ENCODE measurements at regions not wholly inside any gene's neighbourhood (a gene's known extent, or its start where the extent isn't known, plus 50 kb on each side); places are given as distances from the start of the nearest gene placed in this dataset.

DNA sequence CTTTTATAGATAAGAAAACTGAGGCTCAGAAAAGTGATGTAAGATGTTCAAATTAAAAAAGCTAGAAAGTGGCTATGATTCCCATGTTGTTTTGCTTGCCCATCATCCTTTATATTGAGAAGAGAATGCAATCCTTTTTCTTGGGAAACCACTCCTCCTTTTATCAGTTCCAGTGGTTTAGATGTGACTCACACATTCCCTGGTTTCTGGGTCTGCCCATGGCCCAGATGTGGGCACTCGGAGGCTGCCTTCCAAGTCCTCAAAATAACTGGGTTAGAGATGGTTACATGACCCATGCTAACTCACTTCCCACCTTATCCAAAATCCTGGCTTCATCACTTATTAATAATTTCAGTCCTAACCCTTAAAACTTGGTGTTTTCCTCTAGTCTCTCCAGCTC, 550.0 kb downstream of the MDFIC start:
- DNase-seq (ENCODE audit: low read depth) = no peak

DNA sequence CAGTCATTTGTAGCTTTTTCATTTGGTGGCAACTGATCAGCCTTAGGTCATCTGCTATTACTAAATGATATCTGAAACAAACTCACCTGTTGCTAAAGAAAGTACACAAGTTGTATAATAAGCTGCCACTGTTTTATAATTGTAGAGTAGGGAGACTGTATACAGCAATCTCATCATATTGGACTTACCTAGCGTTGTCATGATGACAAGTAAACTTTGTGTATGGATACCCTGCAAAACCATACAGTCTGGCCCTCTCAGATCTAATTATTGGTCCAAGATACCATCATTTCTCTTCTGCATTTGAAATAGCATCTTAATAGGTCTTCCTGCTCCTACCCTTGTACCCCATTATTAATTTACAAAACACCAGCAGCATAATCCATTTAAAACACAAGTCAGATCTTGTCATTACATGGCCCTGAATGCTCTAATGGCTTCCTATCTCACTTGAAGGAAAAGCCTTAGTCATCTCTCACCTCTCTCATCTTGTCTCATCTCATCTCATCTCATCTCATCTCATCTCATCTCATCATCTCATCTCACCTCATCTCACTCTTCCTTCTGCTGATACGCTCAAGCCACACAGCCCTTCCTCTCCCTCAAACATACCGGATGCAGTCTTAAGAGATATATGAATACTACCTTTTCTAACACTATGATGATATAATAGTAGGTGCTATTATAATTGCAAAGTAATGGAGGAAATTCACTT, 540.6 kb downstream of the MDFIC start:
- no peak for DNase-seq (ENCODE audit: low read depth)

DNA sequence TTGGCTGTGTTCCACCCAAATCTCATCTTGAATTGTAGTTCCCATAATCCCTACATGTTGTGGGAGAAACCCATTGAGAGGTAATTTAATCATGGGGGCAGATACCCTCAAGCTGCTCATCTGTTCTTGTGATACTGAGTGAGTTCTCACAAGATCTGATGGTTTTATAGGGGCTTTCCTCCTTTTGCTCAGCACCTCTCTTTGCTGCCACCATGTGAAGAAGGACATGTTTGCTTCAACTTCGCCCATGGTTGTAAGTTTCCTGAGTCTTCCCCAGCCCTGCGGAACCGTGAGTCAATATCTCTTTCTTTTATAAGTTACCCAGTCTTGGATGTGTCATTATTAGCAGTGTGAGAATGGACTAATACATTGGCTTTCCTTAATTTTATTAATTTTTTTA, 527.8 kb downstream of the MDFIC start:
- no peak for DNase-seq (ENCODE audit: low read depth)

DNA sequence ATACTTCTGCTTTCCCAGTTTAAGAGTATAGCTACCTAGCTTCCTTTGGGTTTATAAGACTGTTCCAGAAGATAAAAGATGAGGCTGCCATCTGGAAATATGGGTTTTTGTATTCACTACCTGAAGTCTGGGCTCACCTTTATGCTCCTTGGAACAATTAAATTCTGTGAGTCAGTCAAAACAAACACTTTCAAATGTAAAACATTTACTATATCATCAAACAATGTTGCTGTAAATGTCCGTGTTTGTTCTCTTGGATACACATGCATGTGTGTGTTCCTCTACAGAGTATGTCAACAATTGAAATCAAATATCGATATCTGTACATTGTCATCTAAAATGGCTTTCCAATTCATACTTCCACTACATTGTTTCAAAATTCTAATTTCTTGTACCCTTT, 525.6 kb downstream of the MDFIC start:
- no peak for DNase-seq (ENCODE audit: low read depth)

DNA sequence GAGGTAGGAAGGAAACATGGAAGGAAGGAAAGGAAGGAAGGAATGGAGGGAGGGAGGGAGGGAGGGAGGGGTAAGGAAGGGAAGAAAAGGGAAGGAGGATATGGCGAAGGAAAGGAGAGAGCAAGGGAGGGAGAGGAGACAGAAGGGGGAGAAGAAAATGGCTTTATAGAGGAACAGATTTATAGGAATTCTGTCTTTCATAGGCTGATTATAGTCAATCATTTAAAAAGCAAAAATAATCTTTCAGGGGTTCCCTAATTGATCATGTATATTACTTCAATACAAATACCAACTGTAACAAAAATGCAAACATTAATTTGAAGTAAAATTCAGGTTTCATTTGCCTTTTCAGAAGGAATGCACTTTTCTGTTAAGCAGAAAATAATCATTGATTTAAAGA, 519.1 kb downstream of the MDFIC start:
- no peak for DNase-seq (ENCODE audit: low read depth)

DNA sequence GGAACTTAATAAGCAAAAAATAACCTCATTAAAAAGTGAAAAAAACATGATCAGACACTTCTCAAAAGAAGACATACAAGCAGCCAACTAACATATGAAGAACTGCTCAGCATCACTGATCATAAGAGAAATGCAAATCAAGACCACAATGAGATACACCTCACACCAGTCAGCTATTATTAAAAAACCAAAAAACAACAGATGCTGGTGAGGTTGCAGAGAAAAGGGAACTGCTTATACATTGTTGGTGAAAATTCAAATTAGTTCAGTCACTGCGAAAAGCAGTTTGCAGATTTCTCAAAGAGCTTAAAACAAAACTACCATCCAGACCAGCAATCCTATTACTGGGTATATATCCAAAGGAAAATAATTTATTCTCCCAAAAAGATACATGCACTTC, 513.3 kb downstream of the MDFIC start:
- no peak for DNase-seq (ENCODE audit: low read depth)

DNA sequence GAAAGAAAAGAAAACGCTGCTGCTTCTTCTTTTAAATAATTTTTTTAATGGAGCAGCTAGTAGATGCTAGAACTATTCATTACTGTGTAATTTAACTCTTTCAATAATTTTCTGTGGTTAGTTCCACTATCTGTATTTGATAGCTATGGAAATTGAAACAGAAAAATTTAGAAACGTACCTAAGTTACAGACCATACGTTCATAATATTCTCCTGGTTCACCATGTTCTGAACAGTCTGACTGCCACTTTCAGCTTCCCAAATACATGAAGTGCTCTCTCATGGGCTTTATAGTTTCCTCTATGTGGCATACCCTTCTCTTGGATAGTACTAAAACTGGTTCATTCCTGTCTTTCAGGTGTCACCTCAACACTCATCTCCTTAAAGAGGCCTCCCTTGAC, 508.0 kb downstream of the MDFIC start:
- DNase-seq (ENCODE audit: low read depth) = no peak

DNA sequence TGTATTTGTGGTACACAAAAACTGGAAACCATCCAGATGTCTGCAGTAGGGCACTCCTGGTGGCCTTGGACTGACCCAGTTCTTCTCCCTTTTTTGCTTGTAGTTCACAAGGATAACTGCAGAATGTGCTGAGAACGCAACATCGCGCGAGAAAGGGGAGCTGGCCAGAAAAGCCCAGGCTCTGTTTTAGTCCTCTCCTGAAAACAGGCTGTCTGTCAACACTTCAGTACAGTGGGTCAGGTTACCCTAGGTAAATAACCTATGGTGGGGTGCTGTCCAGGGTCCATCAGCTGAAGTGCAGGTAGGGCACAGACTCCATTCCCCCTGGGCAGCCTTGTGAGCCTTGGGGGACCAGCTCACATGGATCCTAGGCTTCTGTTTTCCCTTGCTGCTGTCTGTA, 495.8 kb downstream of the MDFIC start:
- no peak for DNase-seq (ENCODE audit: low read depth)

DNA sequence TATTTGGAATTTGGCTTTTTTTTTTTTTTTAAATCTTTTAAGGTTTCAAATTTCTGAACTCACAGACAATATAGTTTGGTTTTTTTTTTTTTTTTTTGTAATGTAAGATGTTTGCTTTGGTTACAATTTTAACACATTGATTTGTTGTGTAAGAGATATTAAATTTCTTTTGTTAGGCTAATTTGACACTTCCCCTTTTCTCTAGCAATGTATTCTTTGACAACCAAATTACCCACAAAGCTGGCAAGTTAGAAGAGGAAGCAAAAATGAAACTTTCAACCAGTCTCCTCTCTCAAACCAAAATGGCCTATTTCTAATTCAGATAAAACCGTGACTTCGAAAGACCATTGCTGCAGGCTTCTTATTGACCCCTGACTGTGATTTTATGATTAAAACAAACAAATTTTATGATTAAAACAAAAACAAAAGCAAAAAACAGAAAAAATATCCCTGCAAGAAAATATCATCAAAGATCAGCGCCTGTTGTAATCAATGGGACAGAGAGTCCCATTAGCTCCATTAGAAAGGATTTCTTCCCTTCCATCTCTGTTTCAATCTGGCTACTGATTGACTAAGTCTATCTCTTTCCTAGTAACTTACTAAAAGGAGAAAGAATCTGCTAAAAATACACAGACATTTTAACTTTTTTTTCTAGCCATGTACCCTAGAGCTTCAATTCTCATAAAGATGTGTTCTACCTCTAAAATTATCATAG, 489.2 kb downstream of the MDFIC start:
- no peak for DNase-seq (ENCODE audit: low read depth)

DNA sequence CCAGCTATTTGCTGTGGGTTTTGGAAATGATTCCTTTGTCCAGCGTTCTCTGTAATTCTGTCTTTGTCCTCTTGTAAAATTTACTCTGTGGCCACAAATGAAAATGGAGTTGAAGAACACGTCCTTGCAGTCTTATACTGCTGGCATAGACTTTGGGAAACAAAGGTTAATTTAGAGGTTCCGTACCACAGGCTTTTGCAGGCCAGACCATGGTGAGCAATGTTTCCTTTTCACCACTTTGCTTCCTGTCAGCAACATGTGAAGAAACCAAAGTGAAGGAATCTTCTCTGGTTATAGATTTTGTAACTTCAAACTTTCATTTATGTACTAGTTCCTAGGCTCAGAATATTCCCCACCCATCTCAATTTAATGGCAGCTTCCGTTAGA, 488.5 kb downstream of the MDFIC start:
- no peak for DNase-seq (ENCODE audit: low read depth)

DNA sequence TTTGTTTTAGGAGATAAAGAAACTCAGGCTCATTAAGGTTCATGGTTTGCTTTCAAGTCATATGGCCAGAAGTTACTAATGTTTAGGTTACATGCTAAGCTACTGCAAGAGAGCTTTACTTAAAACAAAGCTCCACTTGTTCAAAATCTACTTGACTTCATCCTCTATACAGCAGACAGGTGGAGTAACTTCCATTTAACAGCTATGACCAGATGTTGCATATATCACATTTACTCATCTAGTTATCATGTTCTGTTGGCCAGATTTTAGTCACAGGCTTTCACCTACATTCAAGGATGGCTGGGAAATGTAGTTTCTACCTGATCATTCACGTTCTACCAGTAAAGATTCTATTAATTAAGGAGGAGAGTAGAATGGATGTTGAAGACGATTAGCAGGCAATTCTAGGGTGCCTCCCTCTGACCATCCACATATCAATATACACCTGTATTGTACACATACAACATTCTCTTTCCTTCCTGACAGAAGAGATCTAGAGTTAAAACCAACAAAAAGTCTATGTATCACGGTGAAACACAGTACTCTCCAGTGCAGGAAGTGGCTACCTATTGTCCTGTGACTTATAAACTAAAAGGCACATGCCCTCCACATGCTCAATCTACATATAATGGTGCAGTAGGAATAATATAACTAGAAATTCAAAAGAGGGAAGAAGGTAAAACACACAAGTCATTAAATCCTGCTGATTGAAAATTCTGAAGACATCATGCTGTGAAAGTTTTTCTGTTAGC, 488.0 kb downstream of the MDFIC start:
- no peak for DNase-seq (ENCODE audit: low read depth)

DNA sequence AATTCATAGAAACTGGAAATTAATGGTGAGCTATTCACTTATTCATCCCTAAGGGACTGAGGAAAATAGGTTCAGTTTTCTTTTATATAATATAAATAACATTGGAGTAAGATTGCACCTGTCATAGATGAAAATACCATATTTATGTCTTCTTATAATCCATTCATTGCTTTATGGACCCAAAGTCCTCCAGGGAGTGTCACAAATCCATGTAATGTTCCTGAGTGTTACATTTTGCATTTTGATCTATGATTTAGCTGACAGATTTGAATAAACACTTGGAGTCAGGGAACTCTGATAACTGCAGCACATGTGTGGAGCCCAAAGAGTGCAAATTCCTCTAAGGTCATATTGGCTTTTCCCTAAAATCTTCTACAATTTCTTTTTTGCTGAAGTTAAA, 484.3 kb downstream of the MDFIC start:
- no peak for DNase-seq (ENCODE audit: low read depth)

DNA sequence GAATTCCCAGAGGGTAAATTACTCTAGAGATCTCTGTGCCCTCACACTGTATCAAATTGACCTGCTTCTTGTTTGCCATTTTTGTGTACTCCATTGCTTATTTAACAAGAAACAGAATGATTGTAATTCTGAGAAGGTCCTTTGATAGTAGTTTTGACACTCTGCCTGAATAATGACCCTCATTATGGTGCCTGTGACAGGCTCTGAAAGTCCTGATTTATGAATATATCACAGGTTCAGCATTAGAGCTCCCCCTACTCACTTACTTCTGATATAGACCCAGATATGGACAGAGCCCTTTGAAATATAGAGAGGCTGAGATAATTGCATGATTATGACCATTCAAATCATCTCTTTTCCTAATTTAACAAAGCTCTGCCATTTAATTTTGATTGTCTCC, 465.2 kb downstream of the MDFIC start:
- DNase-seq (ENCODE audit: low read depth) = no peak

DNA sequence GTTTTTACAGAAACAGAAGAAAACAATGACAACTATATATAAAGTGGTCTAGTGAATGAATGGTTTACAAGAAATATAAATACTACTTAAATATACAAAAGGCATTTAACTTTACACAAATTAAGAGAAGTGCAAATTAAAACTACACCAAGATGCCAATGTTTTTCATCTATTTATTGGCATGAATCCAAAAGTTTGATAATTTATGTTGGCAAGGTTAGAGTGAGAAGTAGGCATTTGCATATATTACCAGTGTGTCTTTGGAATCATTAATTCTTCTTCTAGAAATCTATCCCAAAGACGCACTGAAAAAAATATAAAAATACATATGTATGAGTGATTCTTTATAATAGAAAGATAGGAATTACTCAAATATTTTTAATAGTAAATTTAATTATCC, 457.4 kb downstream of the MDFIC start:
- DNase-seq (ENCODE audit: low read depth) = no peak

DNA sequence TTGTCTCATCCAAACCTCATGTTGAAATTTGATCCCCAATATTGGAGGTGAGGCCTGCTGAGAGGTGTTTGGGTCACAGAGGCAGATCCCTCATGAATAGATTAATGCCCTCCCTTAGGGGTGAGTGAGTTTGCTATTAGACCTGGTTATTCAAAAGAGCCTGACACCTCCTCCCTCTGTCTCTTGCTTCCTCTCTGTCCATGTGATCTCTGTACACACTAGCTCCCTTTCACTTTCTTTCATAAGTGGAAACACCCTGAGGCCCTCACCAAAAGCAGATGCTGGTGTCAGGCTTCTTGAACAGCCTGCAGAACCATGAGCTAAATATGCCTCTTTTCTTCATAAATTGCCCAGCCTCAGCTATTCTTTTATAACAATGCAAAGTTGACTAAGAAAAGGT, 447.1 kb downstream of the MDFIC start:
- no peak for DNase-seq (ENCODE audit: low read depth)

DNA sequence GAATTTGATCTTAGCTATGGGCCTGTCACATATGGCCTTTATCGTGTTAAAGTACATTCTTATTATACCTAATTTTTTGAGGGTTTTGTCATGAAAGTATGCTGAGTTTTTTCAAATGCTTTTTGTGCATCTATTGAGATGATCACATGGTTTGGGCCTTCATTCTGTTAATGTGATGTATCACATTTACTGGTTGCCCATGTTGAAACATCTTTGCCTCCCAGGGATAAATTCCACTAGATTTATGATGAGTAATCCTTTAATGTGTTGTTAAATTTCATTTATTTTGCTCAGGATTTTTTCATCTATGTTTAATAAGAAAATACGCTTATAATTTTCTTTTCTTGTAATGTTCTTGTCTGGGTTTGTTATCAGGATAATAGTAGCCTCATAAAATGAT, 442.0 kb downstream of the MDFIC start:
- DNase-seq (ENCODE audit: low read depth) = no peak

DNA sequence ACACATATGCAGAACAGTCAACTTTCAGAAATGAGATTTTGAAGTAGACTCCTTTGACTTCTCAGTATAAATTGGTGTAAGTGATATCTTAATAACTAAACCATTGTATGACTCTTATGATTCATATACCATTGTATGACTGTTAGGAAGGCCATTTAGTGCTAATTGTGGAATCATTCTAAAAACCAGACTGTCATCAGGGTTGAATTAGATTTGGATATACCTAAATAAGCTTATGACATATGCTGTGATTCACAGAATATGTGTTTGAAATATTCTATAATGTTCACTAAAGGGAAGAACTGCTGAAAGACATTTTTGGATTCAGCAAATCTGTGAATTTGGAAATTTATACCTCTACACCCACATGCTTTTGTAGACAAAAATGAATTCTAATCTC, 438.1 kb downstream of the MDFIC start:
- no peak for DNase-seq (ENCODE audit: low read depth)

DNA sequence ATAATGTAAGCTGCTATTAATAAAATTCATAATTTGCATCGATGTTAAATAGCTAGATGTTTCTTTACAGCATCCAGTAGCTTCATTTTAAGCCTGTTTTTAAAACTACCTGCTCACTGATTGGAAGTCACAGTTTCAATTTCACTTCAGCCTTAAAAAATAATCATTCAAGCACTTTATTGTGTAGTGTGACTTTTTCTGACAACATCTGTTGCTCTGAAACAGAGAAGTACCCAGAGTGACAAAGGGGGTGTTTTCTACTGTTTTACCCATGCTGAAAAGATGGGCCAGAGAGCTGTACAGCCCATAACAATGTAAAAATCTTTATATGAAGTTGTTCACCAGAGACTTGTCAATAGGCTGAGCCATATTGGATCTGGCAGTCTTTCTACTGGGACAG, 437.2 kb downstream of the MDFIC start:
- DNase-seq (ENCODE audit: low read depth) = no peak

DNA sequence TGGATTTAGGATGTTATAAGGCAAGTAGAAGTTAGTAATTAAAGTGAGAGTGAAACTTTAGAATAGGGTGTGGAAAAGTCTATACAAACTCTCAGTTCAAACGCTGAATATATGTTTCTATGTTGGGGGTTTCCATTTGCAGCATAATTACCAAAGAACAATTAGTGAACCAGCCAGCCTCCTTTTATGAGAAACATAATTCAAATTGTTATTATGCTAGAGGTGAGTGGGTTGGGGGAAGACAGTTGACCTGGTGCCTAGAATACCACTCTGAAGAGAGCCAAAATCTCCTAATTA, 435.8 kb downstream of the MDFIC start:
- no peak for DNase-seq (ENCODE audit: low read depth)

DNA sequence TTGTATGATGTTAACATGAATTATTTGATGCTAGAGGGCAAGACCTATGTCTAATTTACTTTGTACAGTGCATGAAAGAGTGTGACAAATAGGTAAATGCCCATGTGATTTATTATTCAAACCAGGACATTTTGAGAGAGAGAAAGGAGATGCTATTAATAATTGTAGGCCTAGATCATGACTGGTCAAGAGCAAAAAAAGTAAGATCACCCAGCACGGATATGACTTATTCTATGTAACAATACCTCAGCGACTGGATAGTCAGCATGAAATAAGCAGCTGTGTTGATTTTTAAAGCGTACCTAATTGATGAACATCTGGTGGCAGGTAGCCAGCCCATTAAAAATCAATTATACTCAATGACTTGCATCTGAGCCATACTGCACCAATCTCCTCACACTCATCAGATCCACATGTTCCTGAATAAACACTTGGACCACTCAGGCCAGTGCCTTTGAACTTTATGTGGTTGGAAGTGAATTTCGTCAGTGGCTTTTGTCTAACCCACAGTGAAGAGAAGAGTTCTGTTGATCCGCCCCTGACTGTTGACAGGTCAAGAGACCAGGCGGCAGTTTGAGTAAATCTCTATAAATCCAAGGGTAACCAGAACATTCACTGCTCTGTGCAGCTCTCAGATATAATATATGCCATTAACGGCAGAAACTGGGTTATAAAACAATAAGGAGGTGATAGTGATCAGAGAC, 435.3 kb downstream of the MDFIC start:
- DNase-seq (ENCODE audit: low read depth) = no peak

DNA sequence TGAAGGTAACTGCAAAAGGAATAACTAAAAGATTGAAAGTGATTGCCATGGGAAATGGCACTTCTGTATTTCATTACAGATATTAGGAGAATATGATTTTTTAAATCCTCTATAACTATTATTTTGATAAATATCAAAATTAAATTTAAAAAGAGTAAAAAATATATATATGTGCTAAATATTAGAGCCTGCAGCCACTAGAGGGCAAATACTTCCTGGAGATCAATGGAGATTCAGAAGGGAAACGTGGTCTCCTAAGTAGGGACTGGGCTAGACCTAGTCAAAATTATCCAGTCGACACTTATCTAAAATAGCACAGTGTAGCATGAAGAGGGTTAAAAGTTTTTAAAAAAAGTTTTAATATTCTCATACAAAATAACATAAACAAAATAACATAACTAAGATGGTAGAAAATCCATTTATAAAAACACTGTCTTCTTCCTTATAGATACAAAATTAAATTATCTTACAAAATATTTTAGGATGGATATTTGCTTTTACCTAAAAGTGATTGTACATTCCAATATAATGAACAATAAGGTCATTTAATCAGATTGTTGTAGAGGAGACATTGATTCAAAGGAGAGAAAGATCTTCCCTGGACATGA, 434.3 kb downstream of the MDFIC start:
- no peak for DNase-seq (ENCODE audit: low read depth)

DNA sequence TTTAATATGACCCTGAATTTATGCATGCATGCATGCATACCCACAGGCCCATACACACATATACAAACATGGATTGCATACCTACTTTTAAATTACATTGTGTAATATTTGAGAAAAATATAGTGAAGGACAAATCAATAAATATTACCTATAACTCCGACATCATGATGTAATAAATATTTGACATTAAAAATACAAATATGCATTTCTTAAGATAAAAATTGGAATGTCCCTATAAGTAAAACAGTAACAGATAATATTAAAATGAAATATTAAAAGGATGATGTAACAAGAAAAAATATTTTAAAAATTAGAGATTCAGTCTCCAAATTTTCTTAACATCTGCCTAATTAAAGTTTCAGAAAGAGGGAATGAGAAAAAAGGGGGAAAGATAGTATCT, 433.0 kb downstream of the MDFIC start:
- DNase-seq (ENCODE audit: low read depth) = no peak

Data from T follicular helper cell (primary cell).